BE2C (cell line): ENCODE measurements at regions not wholly inside any gene's neighbourhood (a gene's known extent, or its start where the extent isn't known, plus 50 kb on each side); places are given as distances from the start of the nearest gene placed in this dataset.
"Not testable (repeated sequence)": the region's sequence is repeated elsewhere in the genome, so short reads cannot be mapped to it uniquely, and the experiment has no call there.

Experiments used
- DNase-seq: peaks from one replicate; pipeline ENCODE4 v3.0.0-alpha.2; 2020
- H3K27me3 ChIP-seq: fragments of 250-450 bp; sonication (Bioruptor Pico); 2 replicates; pipeline ENCODE4 v1.5.1; 2020; ENCODE audit warnings: mild to moderate bottlenecking
- H3K36me3 ChIP-seq: fragments of 250-450 bp; sonication (Bioruptor Pico); 2 replicates; pipeline ENCODE4 v1.5.1; 2020; ENCODE audit warnings: mild to moderate bottlenecking
- H3K4me1 ChIP-seq: fragments of 250-450 bp; sonication (Bioruptor Pico); 2 replicates; pipeline ENCODE4 v1.5.1; 2020
- H3K4me3 ChIP-seq: 2 replicates; pipeline ENCODE4 v1.5.1; 2011; ENCODE audit warnings: low read depth, low read length
- H3K9me3 ChIP-seq: fragments of 250-450 bp; sonication (Bioruptor Pico); 2 replicates; pipeline ENCODE4 v1.5.1; 2020
- CTCF ChIP-seq: IDR thresholded peaks from 2 replicates; pipeline ENCODE4 v1.5.1; 2012; ENCODE audit warnings: mild to moderate bottlenecking, low read depth, low read length

GRCh38 chr2:234163510-234164045 lies 113.1 kb downstream of the SPP2 start:
- DNase-seq, result no peak
- Histone ChIP-seq H3K4me3 (no peak overlapping the region), H3K36me3 (no peaks in the 10 kb centered on the region), H3K9me3 (no peaks in the 10 kb centered on the region), H3K27me3 (no peaks in the 10 kb centered on the region), H3K4me1 (peaks cover 11% of the 10 kb centered on the region)
- no peak for TF ChIP-seq CTCF

GRCh38 chr2:234162861-234163260 lies 112.4 kb downstream of the SPP2 start:
- TF ChIP-seq CTCF, result no peak

GRCh38 chr2:234161932-234162331 lies 111.4 kb downstream of the SPP2 start:
- no peak for TF ChIP-seq CTCF
- no peak overlapping the region for H3K4me3 ChIP-seq
- H3K4me1 ChIP-seq, result peaks cover 11% of the 10 kb centered on the region
- H3K27me3 ChIP-seq, result no peaks in the 10 kb centered on the region
- no peaks in the 10 kb centered on the region for H3K36me3 ChIP-seq
- no peaks in the 10 kb centered on the region for H3K9me3 ChIP-seq
- DNase-seq, result no peak

More at GRCh38 chr2:234162861-234163260, 112.4 kb downstream of the SPP2 start:
- Histone ChIP-seq H3K4me3 (no peak overlapping the region), H3K27me3 (no peaks in the 10 kb centered on the region), H3K36me3 (no peaks in the 10 kb centered on the region), H3K4me1 (peaks cover 11% of the 10 kb centered on the region), H3K9me3 (no peaks in the 10 kb centered on the region)
- no peak for DNase-seq

- DNase-seq, result no peak
- Histone ChIP-seq H3K4me3 (no peak overlapping the region), H3K9me3 (no peaks in the 10 kb centered on the region), H3K4me1 (peaks cover 1% of the 10 kb centered on the region; the same call in 1 of the 2 replicates), H3K27me3 (no peaks in the 10 kb centered on the region), H3K36me3 (no peaks in the 10 kb centered on the region)
- TF ChIP-seq CTCF, result no peak
Observed at GRCh38 chr2:234158812-234159211, 108.3 kb downstream of the SPP2 start.

GRCh38 chr2:234157817-234158588 lies 107.5 kb downstream of the SPP2 start:
- Histone ChIP-seq H3K36me3 (no peaks in the 10 kb centered on the region), H3K4me3 (no peak overlapping the region), H3K27me3 (no peaks in the 10 kb centered on the region), H3K9me3 (no peaks in the 10 kb centered on the region), H3K4me1 (peaks cover 5% of the 10 kb centered on the region; the same call in 1 of the 2 replicates)
- no peak for DNase-seq
- no peak for TF ChIP-seq CTCF

- Histone ChIP-seq H3K9me3 (no peaks in the 10 kb centered on the region; the same call in 1 of the 2 replicates), H3K36me3 (no peaks in the 10 kb centered on the region), H3K27me3 (no peaks in the 10 kb centered on the region), H3K4me3 (no peak overlapping the region), H3K4me1 (peaks cover 5% of the 10 kb centered on the region; the same call in 1 of the 2 replicates)
- no peak for TF ChIP-seq CTCF
- DNase-seq, result no peak
Observed at GRCh38 chr2:234156326-234156725, 105.8 kb downstream of the SPP2 start.

GRCh38 chr2:234152835-234153234 lies 102.3 kb downstream of the SPP2 start:
- DNase-seq, H3K4me3 ChIP-seq, H3K27me3 ChIP-seq, H3K9me3 ChIP-seq, H3K4me1 ChIP-seq, H3K36me3 ChIP-seq: not testable (repeated sequence)
